ENCODE measurements at regions not wholly inside any gene's neighbourhood (a gene's known extent, or its start where the extent isn't known, plus 50 kb on each side); places are given as distances from the start of the nearest gene placed in this dataset.

GRCh38 chr7:131726031-131726430 is 169.6 kb upstream of the PODXL start:
- TF ChIP-seq CTCF (optimal IDR thresholded peaks at IDR 0.05 in 1 of 3, IDR thresholded peaks at IDR 0.05 in 1 of 3, conservative IDR thresholded peaks at IDR 0.05 in 1 of 3; ENCODE audit: extremely low read depth in 1 of 3, insufficient read depth in 2 of 3, low read length in 3 of 3) = no peak
- no peak for TF ChIP-seq EZH2 (IDR thresholded peaks at IDR 0.05; ENCODE audit: low read length)
